ENCODE measurements at regions not wholly inside any gene's neighbourhood (a gene's known extent, or its start where the extent isn't known, plus 50 kb on each side); places are given as distances from the start of the nearest gene placed in this dataset.

DNA sequence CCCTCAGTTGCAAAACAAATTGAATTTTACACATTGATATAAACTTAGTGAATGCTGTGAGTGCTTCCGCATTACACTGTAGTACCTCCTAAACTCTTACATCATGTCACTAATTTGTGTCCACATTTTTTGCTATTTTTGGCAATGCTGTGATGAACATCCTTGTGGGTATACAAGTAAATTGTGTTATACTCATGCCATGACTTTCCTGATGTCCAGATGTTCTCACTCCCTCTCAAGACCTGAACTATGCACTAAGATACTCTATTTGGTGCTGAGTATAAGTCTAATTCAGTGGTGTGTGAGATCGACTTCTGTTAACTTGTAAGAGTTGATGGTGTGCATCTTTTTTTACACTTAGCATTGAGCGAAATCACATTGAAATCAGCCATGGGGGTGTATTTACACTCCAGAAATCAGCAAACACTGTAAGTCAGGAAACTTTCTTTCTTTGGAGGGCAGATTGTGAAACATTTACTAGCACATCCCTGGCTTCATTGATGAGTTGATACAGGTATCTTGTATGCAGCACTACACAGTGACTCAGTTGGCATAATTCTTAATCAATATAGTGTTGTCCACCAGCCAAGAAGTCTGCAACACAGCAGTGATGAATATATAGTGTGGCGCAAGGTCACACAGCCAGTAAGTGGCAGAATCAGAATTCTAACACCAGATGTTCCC lies 228.1 kb upstream of the RORA start:
- ATAC-seq (no peak), DNase-seq (no peak)
- intact Hi-C loops (cut with DNase I, micrococcal nuclease), result no loop called here

DNA sequence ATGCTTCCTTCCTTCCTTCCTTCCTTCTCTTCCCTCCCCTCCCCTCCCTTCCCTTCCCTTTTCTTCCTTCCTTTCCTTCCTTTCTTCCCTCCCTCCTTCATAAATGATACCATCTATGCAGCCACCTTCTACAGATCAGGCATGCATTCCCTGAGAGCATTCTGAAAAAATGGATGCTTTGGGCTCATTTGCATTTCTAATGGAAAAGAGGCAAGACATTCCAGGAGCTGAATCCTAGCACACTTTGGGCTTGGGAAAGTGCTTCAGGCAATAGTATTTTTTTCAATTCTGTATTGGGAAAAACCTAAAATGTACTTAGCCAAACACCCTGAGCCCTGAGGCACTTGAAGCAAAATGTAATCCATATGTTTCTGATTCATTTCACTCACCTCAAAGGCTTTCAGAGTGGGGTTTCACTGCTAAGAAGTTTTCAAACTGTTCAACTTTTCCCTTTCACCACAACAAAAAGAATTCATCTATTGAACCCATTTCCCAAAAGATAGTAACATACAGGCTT lies 220.1 kb upstream of the RORA start:
- DNase-seq, result no peak
- ATAC-seq, result no peak
- intact Hi-C loops (cut with DNase I, micrococcal nuclease), result no loop called here

DNA sequence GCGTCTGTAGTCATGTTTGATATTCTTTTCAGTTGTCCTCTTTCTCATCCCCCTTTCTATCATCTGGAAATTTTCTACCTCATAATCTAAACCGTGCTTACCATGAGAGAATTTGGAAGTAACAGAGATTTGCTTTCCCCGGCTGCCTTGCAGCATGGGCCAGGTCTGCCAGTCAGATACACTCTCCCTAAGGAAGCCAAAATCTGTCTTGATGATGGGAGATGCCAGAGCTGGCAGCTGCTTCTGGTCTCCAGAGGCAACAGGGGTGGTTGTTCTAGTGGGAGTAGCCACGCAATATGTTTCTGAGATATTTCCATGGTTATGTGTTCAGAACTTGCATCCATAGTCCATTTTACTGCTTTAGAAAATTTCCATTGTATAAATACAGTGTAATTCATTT lies 218.9 kb upstream of the RORA start:
- ATAC-seq, result no peak
- intact Hi-C loops (cut with DNase I, micrococcal nuclease), result no loop called here
- no peak for DNase-seq

DNA sequence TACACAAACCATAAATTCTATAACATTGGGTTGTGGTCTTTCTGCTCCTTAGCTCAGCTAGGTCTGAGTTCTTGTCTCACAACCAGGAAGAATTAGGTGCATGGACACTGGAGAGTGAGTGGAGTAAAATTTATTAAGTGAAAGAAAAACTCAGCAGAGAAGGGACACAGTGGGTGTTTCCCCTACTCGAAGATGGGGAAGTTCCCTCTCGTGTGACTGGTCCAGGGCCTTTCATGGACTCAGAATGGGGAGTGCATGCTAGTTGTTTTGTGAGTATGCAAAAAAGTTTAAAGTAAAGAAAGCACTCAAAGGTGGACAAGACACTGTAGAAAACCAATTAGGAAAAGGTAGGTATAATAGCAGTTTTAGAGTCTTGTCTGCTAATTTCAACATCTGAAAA lies 215.5 kb upstream of the RORA start:
- no peak for DNase-seq
- intact Hi-C loops (cut with DNase I, micrococcal nuclease), result no loop called here
- ATAC-seq, result no peak

DNA sequence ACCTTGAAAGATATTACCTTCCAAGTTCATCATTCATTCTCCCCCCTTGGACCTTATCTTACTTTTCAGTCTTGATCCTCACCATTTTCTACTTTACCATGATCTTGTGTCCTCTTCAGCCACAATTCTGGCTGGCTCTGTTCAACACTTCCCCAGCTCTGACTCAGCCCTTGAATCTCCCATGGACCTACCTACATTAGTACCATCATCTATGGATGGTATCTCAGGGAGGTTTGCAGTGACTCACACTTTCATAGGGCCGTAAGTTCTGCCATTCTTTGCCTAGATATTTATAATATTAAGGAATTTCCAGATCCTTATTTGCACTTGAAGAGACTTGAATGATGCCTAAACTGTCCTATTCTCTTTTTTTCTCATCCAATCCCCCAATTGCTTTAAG lies 213.7 kb upstream of the RORA start:
- ATAC-seq (no peak), DNase-seq (no peak)
- intact Hi-C loops (cut with DNase I, micrococcal nuclease), result no loop called here

DNA sequence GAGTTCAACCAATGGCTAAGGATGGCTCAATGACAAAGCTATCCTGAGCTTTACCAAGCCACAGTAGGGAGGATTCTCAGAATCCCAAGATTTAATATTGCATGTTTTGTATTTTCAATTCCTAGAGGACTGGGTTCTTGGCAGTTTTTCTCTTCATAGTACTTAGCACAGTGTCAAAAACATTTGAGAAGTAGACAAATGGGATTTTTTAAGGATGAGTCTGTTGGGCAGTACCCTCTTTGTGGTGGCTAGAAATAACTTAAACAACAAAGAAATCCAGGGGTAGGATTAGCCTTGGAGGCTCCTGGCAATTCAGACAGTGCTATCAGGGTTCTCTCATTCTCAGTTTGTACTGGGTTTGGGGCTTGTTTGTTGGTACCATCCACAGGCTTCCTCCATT lies 212.8 kb upstream of the RORA start:
- no peak for ATAC-seq
- DNase-seq, result no peak
- intact Hi-C loops (cut with DNase I, micrococcal nuclease), result no loop called here

DNA sequence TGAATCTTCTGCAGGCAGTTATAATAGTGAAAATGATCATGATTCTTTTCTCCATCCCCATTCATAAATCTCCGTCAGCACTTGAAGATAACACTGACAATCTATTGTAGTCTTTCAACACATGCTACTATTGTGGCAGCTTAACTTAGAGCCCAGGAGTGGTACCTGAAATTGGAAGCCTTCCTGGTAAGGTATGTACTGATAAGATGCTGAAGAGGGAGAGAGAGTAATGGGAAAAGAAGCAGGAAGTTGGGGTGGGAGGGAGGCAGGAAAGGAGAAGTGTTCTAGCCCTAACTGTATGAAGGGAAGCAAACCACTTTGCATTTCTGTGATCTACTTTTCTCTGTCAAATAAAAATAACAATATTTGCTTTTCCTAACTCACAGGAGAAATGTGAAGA lies 197.4 kb upstream of the RORA start:
- DNase-seq, result no peak
- intact Hi-C loops (cut with DNase I, micrococcal nuclease), result no loop called here
- no peak for ATAC-seq

DNA sequence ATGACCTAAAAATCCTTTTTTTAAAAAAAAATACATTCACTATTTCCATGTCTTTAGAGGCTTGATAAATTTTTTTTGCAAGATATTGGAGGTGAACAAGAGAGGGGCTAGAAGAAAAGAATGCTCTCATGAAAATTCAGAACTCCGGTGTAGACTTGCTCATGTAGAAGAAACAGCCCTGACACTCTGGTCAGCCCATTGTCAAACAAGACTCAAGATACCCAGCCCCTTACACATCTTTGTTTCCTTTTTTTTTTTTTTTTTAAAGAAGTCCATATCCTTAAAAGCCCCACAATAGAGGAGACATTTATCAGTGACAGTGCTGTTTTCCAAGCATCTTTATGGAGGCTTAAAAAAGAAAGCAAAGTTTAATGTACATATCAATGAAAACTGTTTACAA lies 196.8 kb upstream of the RORA start:
- ATAC-seq (no peak), DNase-seq (no peak)
- intact Hi-C loops (cut with DNase I, micrococcal nuclease), result no loop called here

DNA sequence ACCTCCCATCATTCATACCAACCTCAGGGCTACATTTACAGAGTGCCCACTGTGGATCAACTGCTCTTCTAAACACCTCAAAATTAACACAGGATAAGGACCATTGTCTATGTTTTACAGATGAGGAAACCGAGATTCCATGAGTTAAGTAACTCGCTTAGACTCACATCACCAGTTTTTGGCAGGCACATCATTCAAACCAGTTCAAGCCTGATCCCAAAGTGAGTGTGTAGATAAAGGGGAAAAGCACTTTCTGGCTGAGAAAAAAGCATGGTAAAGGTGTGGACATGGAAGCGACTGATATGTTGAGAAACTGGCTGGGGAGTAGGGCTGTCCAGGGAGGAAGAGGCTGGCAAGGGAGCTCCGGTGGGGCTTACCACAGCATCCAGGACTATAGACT lies 193.7 kb upstream of the RORA start:
- DNase-seq (no peak), ATAC-seq (no peak)
- intact Hi-C loops (cut with DNase I, micrococcal nuclease), result no loop called here

DNA sequence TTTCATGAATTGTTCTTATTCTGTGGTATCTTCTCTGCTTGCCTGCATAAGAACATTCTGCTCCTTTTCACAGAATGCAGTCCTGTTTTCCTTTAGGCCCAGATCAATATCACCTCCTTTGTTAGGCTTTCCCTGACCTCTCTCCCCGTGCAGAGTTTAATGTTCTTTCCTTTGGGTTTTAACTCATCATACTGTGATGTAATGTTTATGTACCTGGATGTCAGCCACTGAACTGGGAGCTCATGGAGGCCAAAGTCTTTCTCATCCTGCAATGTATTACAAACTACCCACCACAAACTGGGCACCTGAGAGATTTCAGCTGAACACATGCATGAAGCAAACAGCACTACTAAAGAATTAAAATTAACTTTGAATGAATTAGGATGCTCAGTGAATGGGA lies 192.8 kb upstream of the RORA start:
- no peak for ATAC-seq
- intact Hi-C loops (cut with DNase I, micrococcal nuclease), result no loop called here
- no peak for DNase-seq

DNA sequence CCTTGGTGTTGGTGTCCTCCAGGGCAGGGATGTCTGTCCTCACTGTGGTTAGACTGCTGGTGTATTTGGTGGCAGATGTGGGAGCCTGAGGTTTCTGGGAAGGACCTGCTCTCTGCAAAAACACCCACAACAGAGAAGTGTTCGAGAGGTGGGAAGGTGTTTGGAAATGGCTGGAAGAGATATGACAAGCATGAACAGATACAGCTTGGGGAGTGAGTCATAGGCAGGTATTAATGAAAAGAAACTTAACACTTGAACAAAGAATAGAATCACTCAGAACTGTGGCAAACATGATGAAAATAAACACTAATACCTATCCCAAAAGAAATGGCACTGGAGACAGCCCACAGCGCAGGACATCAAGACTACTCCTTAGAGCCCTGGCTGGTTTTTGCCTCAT lies 192.4 kb upstream of the RORA start:
- intact Hi-C loops (cut with DNase I, micrococcal nuclease), result no loop called here
- no peak for ATAC-seq
- no peak for DNase-seq

DNA sequence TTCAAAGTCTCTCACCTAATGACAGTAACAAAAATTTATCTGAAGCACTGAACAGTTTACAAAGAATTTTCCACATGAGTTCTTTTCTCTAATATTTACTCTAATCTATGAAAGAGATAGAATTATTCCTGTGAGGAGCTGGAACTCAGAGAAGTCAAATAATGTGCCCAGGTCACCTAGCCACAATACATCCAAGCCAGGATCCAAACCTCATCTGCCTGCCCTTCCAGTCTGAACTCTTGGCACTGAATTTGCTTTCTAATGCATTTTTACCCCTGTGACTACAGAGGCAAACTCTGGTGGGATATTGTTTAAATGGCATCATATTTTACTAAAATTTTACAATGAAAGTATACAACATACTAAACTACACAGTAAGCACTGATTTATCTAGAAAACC lies 191.4 kb upstream of the RORA start:
- ATAC-seq, result no peak
- intact Hi-C loops (cut with DNase I, micrococcal nuclease), result no loop called here
- DNase-seq, result no peak

DNA sequence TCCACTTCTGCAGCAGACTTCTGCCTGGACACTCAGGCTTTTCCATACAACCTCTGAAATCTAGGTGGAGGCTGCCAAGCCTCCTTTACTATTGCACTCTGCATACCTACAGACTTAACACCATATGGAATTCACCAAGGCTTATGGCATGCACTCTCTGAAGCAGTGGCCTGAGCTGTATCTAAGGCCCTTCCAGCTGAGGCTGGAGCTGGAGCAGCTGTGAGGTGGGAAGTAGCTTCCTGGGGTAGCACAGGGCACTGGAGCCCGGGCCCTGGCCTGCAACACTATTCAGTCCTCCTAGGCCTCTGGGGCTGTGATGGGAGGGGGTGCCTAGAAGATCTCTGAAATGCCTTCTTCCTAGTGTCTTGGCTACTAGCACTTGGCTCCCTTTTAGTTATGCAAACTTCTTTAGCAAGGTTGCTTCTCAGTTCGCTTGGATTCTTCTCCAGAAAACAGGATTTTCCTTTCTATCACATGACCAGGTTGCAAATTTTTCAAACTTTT lies 186.6 kb upstream of the RORA start:
- intact Hi-C loops (cut with DNase I, micrococcal nuclease), result no loop called here
- ATAC-seq (no peak), DNase-seq (no peak)

DNA sequence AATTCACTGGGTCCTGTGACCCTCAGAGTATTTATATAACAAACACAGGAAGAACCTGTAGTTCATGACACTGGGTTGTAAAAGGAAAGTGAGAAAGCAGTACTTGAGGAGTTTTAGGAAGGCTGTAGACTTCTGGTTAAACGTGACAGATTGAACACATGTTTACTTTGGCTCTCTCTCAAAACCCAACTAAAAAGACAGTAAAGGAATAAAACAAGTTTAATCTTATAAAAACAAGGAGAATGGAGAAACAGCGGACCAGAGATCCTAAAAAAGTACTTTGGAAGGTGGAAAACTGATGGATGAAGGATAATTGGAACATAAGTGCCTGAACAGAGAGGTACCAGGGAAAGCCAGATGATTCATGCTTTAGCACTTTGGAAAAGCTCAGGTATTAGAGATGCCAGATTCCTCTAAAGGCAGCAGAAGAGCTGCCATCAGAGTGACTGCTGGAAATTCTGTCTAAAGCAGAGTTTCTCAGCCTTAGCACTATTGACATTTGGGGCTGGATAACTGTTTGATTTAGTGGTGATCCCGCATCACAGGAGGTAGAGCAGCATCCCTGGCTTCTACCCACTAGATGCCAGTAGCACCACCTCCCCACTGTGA lies 182.9 kb upstream of the RORA start:
- DNase-seq (no peak), ATAC-seq (no peak)
- intact Hi-C loops (cut with DNase I, micrococcal nuclease), result no loop called here

DNA sequence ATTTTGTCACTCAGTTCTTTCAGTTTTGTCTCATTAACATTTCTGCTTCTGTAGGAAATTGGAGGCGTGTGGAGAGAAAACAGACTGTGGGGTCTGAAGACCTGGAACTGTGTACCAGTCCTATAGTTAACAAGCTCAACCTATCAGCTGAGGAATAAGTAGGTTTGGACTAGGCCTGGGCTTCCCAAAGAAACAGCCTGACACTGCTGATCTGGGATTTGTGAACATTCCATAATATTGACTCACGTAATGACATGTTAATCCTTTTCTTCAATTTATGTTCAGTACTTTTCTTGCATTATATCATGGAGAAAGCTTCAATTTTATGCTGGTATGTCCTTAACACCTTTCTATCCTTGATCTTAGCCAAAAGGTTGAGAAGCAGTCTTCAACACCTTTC lies 181.6 kb upstream of the RORA start:
- DNase-seq (no peak), ATAC-seq (no peak)
- intact Hi-C loops (cut with DNase I, micrococcal nuclease), result no loop called here

DNA sequence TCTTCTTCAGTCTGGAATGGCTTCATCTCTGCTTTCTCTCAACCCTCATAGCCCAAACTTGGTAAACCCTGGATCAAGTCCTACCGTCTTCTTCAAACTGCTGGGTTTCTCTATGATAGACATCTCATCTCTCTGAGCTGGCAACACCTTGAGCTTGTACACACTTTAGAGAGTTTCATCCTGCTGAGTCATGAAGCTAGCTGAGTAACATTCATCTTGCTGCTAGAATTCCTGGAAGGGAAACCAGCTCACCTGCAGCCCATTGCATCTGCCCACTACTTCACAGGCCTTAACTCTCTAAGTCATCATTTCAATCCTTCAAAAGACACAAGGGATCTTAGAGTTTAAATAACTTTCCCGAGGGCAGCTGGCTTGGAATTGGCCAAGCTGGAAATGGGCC lies 175.5 kb upstream of the RORA start:
- intact Hi-C loops (cut with DNase I, micrococcal nuclease), result no loop called here
- DNase-seq (no peak), ATAC-seq (no peak)

DNA sequence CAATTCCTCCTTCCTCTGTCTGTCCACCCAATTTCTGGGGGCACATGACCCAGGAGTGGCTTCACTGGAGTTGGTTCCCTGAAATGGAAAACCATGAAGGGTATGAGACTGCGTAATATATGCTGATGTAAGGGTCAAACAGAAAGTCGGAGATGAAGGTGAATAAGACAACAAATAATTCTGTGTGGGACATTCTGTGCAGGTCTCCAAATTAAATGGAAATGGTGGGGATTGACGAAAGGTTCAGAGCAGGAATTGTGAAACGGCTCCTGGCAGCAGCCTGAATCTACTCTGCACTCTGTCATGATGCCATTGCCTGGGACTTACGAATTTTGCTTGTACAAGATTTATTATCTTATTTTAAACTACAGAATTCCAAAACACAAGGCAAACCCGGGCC lies 174.8 kb upstream of the RORA start:
- ATAC-seq (no peak), DNase-seq (no peak)
- intact Hi-C loops (cut with DNase I, micrococcal nuclease), result no loop called here

DNA sequence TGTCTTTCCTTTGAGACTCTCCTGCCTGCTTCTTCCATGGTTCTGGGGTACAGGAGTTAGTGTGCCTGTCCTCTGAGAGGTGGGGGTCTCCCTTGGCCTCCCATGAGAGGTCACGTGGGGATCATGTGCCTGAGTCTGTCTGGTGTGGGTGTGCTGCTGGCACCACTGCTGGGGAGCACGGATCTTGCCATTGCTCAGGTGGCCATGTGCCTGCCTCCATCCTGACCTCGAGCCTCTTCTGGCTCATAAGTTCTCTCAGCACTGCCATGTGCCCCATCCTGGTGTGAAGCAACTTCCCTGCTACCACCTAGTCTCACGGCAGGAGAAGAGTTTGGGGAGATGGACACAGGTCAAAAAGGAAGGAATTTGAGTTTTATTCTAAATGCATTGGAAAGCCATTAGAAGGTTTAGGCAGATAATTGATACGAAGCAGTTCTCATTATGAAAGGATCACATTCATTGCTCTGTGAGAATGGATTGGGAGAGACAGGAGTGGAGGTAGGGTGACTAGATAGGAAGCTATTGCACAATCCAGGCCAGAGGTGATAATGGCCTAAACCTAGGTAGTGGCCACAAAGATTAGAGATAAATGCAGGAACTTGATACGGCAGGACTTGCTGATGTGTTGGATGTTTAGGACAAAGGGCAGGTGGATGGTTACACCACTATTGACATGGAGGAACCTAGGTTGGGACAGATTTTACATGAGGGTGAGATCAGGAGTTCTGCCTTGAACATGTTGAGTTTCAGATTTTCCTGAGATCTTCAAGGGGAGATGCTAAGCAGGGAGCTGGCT lies 173.0 kb upstream of the RORA start:
- no peak for DNase-seq
- no peak for ATAC-seq
- intact Hi-C loops (cut with DNase I, micrococcal nuclease), result no loop called here

DNA sequence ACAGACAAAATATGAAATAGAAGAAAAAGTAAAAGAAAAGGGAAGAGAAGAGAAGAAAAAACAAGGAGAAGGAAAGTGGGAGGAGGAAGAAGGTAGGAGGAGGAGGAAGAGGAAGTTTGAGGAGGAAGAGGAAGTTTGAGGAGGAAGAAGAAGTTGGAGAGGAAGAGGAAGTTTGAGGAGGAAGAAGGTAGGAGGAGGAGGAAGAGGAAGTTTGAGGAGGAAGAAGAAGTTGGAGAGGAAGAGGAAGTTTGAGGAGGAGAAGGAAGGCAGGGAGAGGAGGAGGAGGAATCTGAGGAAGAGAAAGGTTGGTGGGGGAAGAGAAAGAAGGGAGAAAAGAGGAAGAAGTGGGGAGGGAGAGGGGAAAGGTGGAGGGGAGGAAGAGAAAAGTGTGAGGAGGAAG lies 169.2 kb upstream of the RORA start:
- intact Hi-C loops (cut with DNase I, micrococcal nuclease), result no loop called here
- ATAC-seq, result no peak
- no peak for DNase-seq

DNA sequence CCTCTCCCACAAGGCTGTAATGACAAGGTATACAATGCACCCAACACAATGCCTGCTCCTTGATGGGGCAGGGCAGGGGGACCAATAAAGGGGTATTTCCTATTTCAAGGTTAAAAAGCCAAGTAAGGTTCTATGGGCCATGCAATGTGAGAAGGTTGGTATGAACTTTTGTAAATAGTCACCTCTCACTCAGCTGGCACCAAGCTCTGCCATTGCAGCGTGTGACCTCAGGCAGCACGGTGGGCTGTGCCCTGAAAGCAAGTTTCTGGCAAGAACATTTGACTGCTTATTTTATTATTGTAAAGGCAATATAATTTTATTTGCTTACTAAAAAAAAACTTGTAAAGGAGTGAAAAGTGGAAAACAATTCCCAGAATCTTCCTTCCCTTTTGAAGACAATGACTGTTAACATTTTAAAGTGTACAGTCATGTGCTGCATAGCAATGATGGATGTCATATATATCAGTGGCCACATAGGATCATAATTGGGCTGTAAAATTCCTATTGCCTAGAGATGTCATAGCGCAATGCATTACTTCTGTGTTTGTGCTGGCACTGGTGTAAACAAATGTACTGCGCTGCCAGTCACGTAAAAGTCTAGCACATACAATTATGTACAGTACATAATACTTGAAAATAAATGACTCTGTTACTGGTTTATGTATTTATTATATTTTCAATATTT lies 167.3 kb upstream of the RORA start:
- DNase-seq (peak in 1 of 2 donors; percentile 3), ATAC-seq (peak; percentile 83)
- intact Hi-C loops (cut with DNase I, micrococcal nuclease), result no loop called here
